CD4-positive, alpha-beta T cell (primary cell): ENCODE measurements at regions not wholly inside any gene's neighbourhood (a gene's known extent, or its start where the extent isn't known, plus 50 kb on each side); places are given as distances from the start of the nearest gene placed in this dataset.

Experiments
- ATAC-seq: fragments of 200-7000 bp; cut with Tn5 transposase; one replicate; pipeline ENCODE4 v1.10.0; 2022; ENCODE audit warnings: mild to moderate bottlenecking; ENCODE audit not compliant: poor library complexity
- CTCF ChIA-PET: fragments of 350-600 bp; sonication (Branson Sonifier 250); formaldehyde crosslinking; loops from one replicate; lab custom pipeline; 2021; ENCODE audit warnings: antibody characterized with exemption, inconsistent platforms; lab: Charles Lee
- POLR2A ChIA-PET: fragments of 350-600 bp; sonication (Branson Sonifier 250); formaldehyde crosslinking; loops from one replicate; lab custom pipeline; 2021; ENCODE audit warnings: antibody characterized with exemption, inconsistent platforms; lab: Charles Lee
- DNase-seq, 14 experiments: peaks; one replicate each; pipeline ENCODE4 v3.0.0-alpha.2; 2013 to 2020; ENCODE audit warnings: mixed read lengths in 2 of 14
- H3K27ac ChIP-seq, 2 donors: one replicate each; pipeline versions ENCODE4 v1.5.1 to v1.7.0; 2013; ENCODE audit warnings: low read length in 2 of 2, low read depth in 1 of 2, mild to moderate bottlenecking in 1 of 2
- H3K27me3 ChIP-seq, 2 experiments: 1 replicate in 1 of 2; 2 replicates in 1 of 2; pipeline versions ENCODE4 v1.6.1 to v1.7.0; 2013; ENCODE audit warnings: low read length in 2 of 2, control low read depth in 1 of 2, mild to moderate bottlenecking in 1 of 2, moderate library complexity in 1 of 2; ENCODE audit not compliant: insufficient read depth in 2 of 2, control insufficient read depth in 1 of 2
- H3K36me3 ChIP-seq: one replicate; pipeline ENCODE4 v1.6.1; 2013; ENCODE audit warnings: low read length, control low read depth; ENCODE audit not compliant: insufficient read depth
- H3K4me1 ChIP-seq: one replicate; pipeline ENCODE4 v1.6.1; 2013; ENCODE audit warnings: low read length, control low read depth; ENCODE audit not compliant: insufficient read depth
- H3K4me3 ChIP-seq: one replicate; pipeline ENCODE4 v1.5.1; 2013; ENCODE audit warnings: mild to moderate bottlenecking, low read length, moderate library complexity
- H3K9me3 ChIP-seq, 2 experiments: 1 replicate in 1 of 2; 2 replicates in 1 of 2; pipeline versions ENCODE4 v1.6.1 to v1.7.0; 2013; ENCODE audit warnings: low read length in 2 of 2, mild to moderate bottlenecking in 2 of 2, control low read depth in 1 of 2, moderate library complexity in 1 of 2; ENCODE audit not compliant: control insufficient read depth in 1 of 2, insufficient read depth in 1 of 2
- H3K27ac Mint-ChIP-seq: one replicate; pipeline ENCODE4 v1.8.0; 2020; ENCODE audit warnings: mixed read lengths
- H3K27me3 Mint-ChIP-seq: one replicate; pipeline ENCODE4 v1.8.0; 2021; ENCODE audit warnings: mixed read lengths
- H3K36me3 Mint-ChIP-seq: one replicate; pipeline ENCODE4 v1.8.0; 2021; ENCODE audit warnings: low read depth, mixed read lengths
- H3K4me1 Mint-ChIP-seq: one replicate; pipeline ENCODE4 v1.8.0; 2021; ENCODE audit warnings: low read depth, mixed read lengths
- H3K4me3 Mint-ChIP-seq: one replicate; pipeline ENCODE4 v1.8.0; 2020; ENCODE audit warnings: mild to moderate bottlenecking, mixed read lengths
- H3K9me3 Mint-ChIP-seq: one replicate; pipeline ENCODE4 v1.8.0; 2020; ENCODE audit warnings: mixed read lengths
- intact Hi-C, 2 experiments: fragments of 100-400 bp; cut with DNase I in 1 of 2; cut with micrococcal nuclease in 1 of 2; formaldehyde crosslinking; loops; one replicate each; pipeline versions ENCODE4 v1.15.1 to v1.9.0; 2023 to 2025; cut with DNase I, micrococcal nuclease
- TF ChIP-seq, protein P1 (sequence below): fragments of 200-600 bp; IDR thresholded peaks from one replicate; pipeline ENCODE4 v1.8.0; 2022; ENCODE audit warnings: antibody characterized with exemption, mild to moderate bottlenecking

DNA sequence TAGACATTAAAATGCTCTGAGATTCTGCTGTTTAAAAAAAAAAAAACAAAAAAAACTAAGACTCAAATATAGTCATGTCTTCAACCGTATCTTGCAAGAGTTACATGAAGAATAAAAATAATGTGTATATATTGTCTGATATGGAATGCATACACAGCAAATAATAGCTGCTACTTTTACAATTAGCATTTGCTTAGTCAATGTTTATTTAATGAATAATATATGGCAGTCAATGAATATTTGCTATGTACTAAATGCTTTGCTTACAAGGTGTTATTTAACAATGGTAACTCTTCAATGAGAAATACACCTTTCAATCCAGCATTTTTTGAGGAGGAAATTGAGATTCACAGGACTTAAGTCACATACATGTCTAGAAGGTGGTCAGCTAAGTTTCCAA lies 718.8 kb upstream of the SOX9 start:
- no peaks in the 10 kb centered on the region for H3K4me1 ChIP-seq
- no peak overlapping the region for H3K27ac Mint-ChIP-seq
- ATAC-seq (no peak), DNase-seq (no peak)
- no peaks in the 10 kb centered on the region for H3K27me3 Mint-ChIP-seq
- H3K36me3 Mint-ChIP-seq, result no peaks in the 10 kb centered on the region
- no peak overlapping the region for H3K4me3 Mint-ChIP-seq
- H3K4me3 ChIP-seq, result no peak overlapping the region
- intact Hi-C loops, result no loop called here
- H3K27ac ChIP-seq, result no peak overlapping the region
- H3K4me1 Mint-ChIP-seq, result no peaks in the 10 kb centered on the region
- ChIA-PET CTCF (no interaction called here), POLR2A (no interaction called here)
- TF ChIP-seq, protein P1, sequence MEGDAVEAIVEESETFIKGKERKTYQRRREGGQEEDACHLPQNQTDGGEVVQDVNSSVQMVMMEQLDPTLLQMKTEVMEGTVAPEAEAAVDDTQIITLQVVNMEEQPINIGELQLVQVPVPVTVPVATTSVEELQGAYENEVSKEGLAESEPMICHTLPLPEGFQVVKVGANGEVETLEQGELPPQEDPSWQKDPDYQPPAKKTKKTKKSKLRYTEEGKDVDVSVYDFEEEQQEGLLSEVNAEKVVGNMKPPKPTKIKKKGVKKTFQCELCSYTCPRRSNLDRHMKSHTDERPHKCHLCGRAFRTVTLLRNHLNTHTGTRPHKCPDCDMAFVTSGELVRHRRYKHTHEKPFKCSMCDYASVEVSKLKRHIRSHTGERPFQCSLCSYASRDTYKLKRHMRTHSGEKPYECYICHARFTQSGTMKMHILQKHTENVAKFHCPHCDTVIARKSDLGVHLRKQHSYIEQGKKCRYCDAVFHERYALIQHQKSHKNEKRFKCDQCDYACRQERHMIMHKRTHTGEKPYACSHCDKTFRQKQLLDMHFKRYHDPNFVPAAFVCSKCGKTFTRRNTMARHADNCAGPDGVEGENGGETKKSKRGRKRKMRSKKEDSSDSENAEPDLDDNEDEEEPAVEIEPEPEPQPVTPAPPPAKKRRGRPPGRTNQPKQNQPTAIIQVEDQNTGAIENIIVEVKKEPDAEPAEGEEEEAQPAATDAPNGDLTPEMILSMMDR, result no peak
- peaks cover 0 to 19% of the 10 kb centered on the region in 2 experiments for H3K9me3 ChIP-seq
- no peaks in the 10 kb centered on the region for H3K27me3 ChIP-seq
- H3K9me3 Mint-ChIP-seq, result peaks cover 7% of the 10 kb centered on the region
- no peaks in the 10 kb centered on the region for H3K36me3 ChIP-seq

DNA sequence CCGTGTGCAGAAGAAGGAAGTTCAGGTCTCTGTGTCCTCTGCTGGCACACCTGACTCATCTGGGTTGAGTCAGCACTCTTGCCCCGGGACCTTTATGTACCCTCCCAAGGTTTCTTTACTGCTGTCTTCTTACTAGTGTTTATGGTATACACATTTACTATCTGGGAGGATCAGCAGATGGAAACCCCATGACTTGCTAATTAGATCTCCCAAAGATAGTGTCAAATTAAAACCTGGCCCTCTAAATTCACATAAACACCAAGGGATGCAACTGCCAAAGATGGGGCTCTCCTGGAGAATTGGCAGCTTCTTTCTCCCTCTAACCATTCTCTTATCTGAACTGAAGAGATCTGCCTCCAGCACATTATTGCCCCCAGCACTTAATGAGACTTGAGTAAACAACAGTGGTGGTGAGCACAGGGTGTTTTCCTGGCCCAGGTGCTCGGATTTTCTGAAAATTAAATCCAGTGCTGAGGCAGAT lies 718.1 kb upstream of the SOX9 start:
- POLR2A ChIA-PET, result no interaction called here
- ATAC-seq (no peak), DNase-seq (no peak)
- peaks cover 7% of the 10 kb centered on the region for H3K9me3 Mint-ChIP-seq
- peaks cover 0 to 19% of the 10 kb centered on the region in 2 experiments for H3K9me3 ChIP-seq
- intact Hi-C loops, result no loop called here
- H3K27ac ChIP-seq, result no peak overlapping the region
- H3K4me3 Mint-ChIP-seq, result no peak overlapping the region
- no peak overlapping the region for H3K4me3 ChIP-seq
- H3K36me3 ChIP-seq, result no peaks in the 10 kb centered on the region
- CTCF ChIA-PET, result no interaction called here
- no peak overlapping the region for H3K27ac Mint-ChIP-seq
- H3K36me3 Mint-ChIP-seq, result no peaks in the 10 kb centered on the region
- TF ChIP-seq, protein P1, result no peak
- H3K4me1 Mint-ChIP-seq, result no peaks in the 10 kb centered on the region
- no peaks in the 10 kb centered on the region for H3K27me3 Mint-ChIP-seq
- H3K27me3 ChIP-seq, result no peaks in the 10 kb centered on the region
- H3K4me1 ChIP-seq, result no peaks in the 10 kb centered on the region

DNA sequence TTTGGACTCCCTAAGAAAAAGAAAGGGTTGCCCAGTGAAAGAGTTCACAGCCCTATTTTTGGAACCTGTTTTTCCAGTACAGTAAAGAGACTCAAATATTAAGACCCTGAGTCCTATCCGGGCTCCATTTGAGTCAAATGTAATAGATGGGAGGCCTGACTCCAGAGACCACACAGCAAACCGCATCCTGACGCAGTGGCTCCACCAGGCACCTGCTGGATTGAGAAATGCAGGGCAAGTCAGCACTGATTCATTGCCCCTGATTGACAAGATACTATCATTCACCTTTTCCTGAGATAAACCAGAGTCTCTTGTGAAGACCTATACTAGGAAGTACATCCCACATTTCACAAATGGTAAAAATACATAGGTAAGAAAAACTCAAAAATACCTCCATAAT lies 715.7 kb upstream of the SOX9 start:
- Mint-ChIP-seq H3K27ac (no peak overlapping the region), H3K9me3 (peaks cover 4% of the 10 kb centered on the region), H3K27me3 (no peaks in the 10 kb centered on the region), H3K4me1 (no peaks in the 10 kb centered on the region), H3K4me3 (no peak overlapping the region), H3K36me3 (no peaks in the 10 kb centered on the region)
- ATAC-seq (no peak), DNase-seq (no peak)
- Histone ChIP-seq H3K27ac (no peak overlapping the region), H3K4me1 (no peaks in the 10 kb centered on the region), H3K4me3 (no peak overlapping the region), H3K9me3 (peaks cover 0 to 27% of the 10 kb centered on the region in 2 experiments), H3K36me3 (no peaks in the 10 kb centered on the region), H3K27me3 (no peaks in the 10 kb centered on the region)
- ChIA-PET POLR2A (no interaction called here), CTCF (no interaction called here)
- intact Hi-C loops, result no loop called here
- TF ChIP-seq, protein P1, result no peak
